ENCODE measurements at regions not wholly inside any gene's neighbourhood (a gene's known extent, or its start where the extent isn't known, plus 50 kb on each side); places are given as distances from the start of the nearest gene placed in this dataset.

- POLR2A ChIA-PET, result no interaction called here
- peak; percentile 8 for DNase-seq
- Mint-ChIP-seq H3K4me1 (peaks cover 2% of the 10 kb centered on the region), H3K4me3 (no peak overlapping the region), H3K27ac (no peak overlapping the region), H3K36me3 (ENCODE audit: low read depth) (peaks cover 9% of the 10 kb centered on the region), H3K9me3 (peaks cover 13% of the 10 kb centered on the region), H3K27me3 (peaks cover 12% of the 10 kb centered on the region)
- CTCF ChIA-PET, result no interaction called here
Measured at GRCh38 chr2:239881031-239881471, 144.1 kb downstream of the NDUFA10 start.

GRCh38 chr2:239880396-239880795 lies 144.7 kb downstream of the NDUFA10 start:
- H3K4me3 Mint-ChIP-seq, result no peak overlapping the region
- peaks cover 12% of the 10 kb centered on the region for H3K27me3 Mint-ChIP-seq
- peaks cover 2% of the 10 kb centered on the region for H3K4me1 Mint-ChIP-seq
- DNase-seq, result peak; percentile 11
- peaks cover 13% of the 10 kb centered on the region for H3K9me3 Mint-ChIP-seq
- no peak overlapping the region for H3K27ac Mint-ChIP-seq
- POLR2A ChIA-PET, result no interaction called here
- H3K36me3 Mint-ChIP-seq (ENCODE audit: low read depth), result peaks cover 9% of the 10 kb centered on the region
- CTCF ChIA-PET, result interaction anchor here (1.6 kb wide), 1 partner anchor 54 kb away, joined by 4 read pairs; no protein-coding TSS in a partner anchor

- Mint-ChIP-seq H3K27ac (no peak overlapping the region), H3K9me3 (peaks cover 6% of the 10 kb centered on the region), H3K4me1 (peaks cover 2% of the 10 kb centered on the region), H3K4me3 (no peak overlapping the region), H3K27me3 (peaks cover 12% of the 10 kb centered on the region), H3K36me3 (ENCODE audit: low read depth) (peaks cover 4% of the 10 kb centered on the region)
- DNase-seq, result peak; percentile 6
- ChIA-PET CTCF (interaction anchor here (0.8 to 1.6 kb wide), 2 partner anchors 11 to 55 kb away, joined by 4 read pairs; no protein-coding TSS in a partner anchor), POLR2A (no interaction called here)
Measured at GRCh38 chr2:239879423-239880084, 145.6 kb downstream of the NDUFA10 start.

- CTCF ChIA-PET, result interaction anchor here (0.8 kb wide), 1 partner anchor 12 kb away, joined by 4 read pairs; no protein-coding TSS in a partner anchor
- H3K4me1 Mint-ChIP-seq, result peaks cover 4% of the 10 kb centered on the region
Measured at GRCh38 chr2:239878686-239879085, 146.5 kb downstream of the NDUFA10 start.

GRCh38 chr2:239876948-239877289 lies 148.2 kb downstream of the NDUFA10 start:
- Mint-ChIP-seq H3K36me3 (ENCODE audit: low read depth) (no peaks in the 10 kb centered on the region), H3K4me1 (peaks cover 2% of the 10 kb centered on the region), H3K4me3 (no peak overlapping the region), H3K27me3 (peaks cover 10% of the 10 kb centered on the region), H3K27ac (no peak overlapping the region), H3K9me3 (no peaks in the 10 kb centered on the region)
- ChIA-PET POLR2A (no interaction called here), CTCF (no interaction called here)
- DNase-seq, result no peak

More at GRCh38 chr2:239878686-239879085, 146.5 kb downstream of the NDUFA10 start:
- Mint-ChIP-seq H3K9me3 (peaks cover 1% of the 10 kb centered on the region), H3K4me3 (no peak overlapping the region), H3K36me3 (ENCODE audit: low read depth) (peaks cover 1% of the 10 kb centered on the region), H3K27me3 (peaks cover 12% of the 10 kb centered on the region), H3K27ac (no peak overlapping the region)
- no peak for DNase-seq
- POLR2A ChIA-PET, result no interaction called here

GRCh38 chr2:239876271-239876947 lies 148.7 kb downstream of the NDUFA10 start:
- POLR2A ChIA-PET, result no interaction called here
- Mint-ChIP-seq H3K9me3 (no peaks in the 10 kb centered on the region), H3K4me1 (peaks cover 2% of the 10 kb centered on the region), H3K4me3 (no peak overlapping the region), H3K36me3 (ENCODE audit: low read depth) (no peaks in the 10 kb centered on the region), H3K27me3 (peaks cover 10% of the 10 kb centered on the region), H3K27ac (no peak overlapping the region)
- CTCF ChIA-PET, result no interaction called here
- DNase-seq, result peak; percentile 14

- Mint-ChIP-seq H3K27me3 (peaks cover 10% of the 10 kb centered on the region), H3K27ac (no peak overlapping the region), H3K36me3 (ENCODE audit: low read depth) (no peaks in the 10 kb centered on the region), H3K9me3 (no peaks in the 10 kb centered on the region), H3K4me3 (no peak overlapping the region), H3K4me1 (peaks cover 2% of the 10 kb centered on the region)
- DNase-seq, result peak; percentile 9
- CTCF ChIA-PET, result no interaction called here
- POLR2A ChIA-PET, result no interaction called here
Measured at GRCh38 chr2:239874636-239875356, 150.3 kb downstream of the NDUFA10 start.

- ChIA-PET CTCF (no interaction called here), POLR2A (no interaction called here)
- Mint-ChIP-seq H3K9me3 (no peaks in the 10 kb centered on the region), H3K27me3 (peaks cover 10% of the 10 kb centered on the region), H3K27ac (no peak overlapping the region), H3K4me1 (peaks cover 2% of the 10 kb centered on the region), H3K4me3 (no peak overlapping the region), H3K36me3 (ENCODE audit: low read depth) (no peaks in the 10 kb centered on the region)
- DNase-seq, result no peak
Measured at GRCh38 chr2:239873656-239874635, 151.2 kb downstream of the NDUFA10 start.

GRCh38 chr2:239871481-239872435 lies 153.4 kb downstream of the NDUFA10 start:
- peak; percentile 11 for DNase-seq
- Mint-ChIP-seq H3K4me1 (peaks cover 2% of the 10 kb centered on the region), H3K27me3 (peaks cover 4% of the 10 kb centered on the region), H3K27ac (no peak overlapping the region), H3K4me3 (no peak overlapping the region), H3K9me3 (no peaks in the 10 kb centered on the region), H3K36me3 (ENCODE audit: low read depth) (no peaks in the 10 kb centered on the region)
- ChIA-PET POLR2A (no interaction called here), CTCF (no interaction called here)

GRCh38 chr2:239870863-239871262 lies 154.3 kb downstream of the NDUFA10 start:
- POLR2A ChIA-PET, result no interaction called here
- Mint-ChIP-seq H3K9me3 (no peaks in the 10 kb centered on the region), H3K27ac (no peak overlapping the region), H3K4me3 (no peak overlapping the region), H3K27me3 (no peaks in the 10 kb centered on the region), H3K36me3 (ENCODE audit: low read depth) (no peaks in the 10 kb centered on the region), H3K4me1 (peaks cover 2% of the 10 kb centered on the region)
- CTCF ChIA-PET, result interaction anchor here (0.6 kb wide), 1 partner anchor 1830 kb away, joined by 4 read pairs; no protein-coding TSS in a partner anchor
- no peak for DNase-seq

- POLR2A ChIA-PET, result no interaction called here
- no peak for DNase-seq
- H3K27ac Mint-ChIP-seq, result no peak overlapping the region
- CTCF ChIA-PET, result no interaction called here
- peaks cover 2% of the 10 kb centered on the region for H3K4me1 Mint-ChIP-seq
- H3K36me3 Mint-ChIP-seq (ENCODE audit: low read depth), result no peaks in the 10 kb centered on the region
- H3K4me3 Mint-ChIP-seq, result no peak overlapping the region
- H3K9me3 Mint-ChIP-seq, result no peaks in the 10 kb centered on the region
- no peaks in the 10 kb centered on the region for H3K27me3 Mint-ChIP-seq
Measured at GRCh38 chr2:239870276-239870675, 154.9 kb downstream of the NDUFA10 start.
